ENCODE measurements at regions not wholly inside any gene's neighbourhood (a gene's known extent, or its start where the extent isn't known, plus 50 kb on each side); places are given as distances from the start of the nearest gene placed in this dataset.
A peak's percentile ranks its signal among the peaks of the same experiment; 100 is the strongest.

DNA sequence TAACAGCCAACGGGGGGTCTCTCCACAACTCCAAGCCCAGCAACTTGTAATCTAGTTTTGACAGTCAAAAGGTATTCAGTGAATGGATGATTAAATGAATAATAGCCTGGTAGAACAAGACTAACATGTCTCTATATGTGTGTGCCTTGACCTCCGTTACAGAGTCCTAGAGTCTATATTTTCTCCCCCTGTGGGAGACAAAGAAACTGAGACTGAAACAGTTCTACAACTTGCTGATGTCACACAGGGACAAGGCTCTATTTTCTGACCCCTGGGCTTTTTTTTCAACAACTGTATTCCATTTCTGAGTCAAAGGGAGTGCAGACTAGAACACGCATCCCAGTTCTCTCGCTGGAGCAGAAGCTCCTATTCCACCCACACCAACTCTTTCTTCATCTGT lies 223.6 kb upstream of the AGAP1 start:
- Histone ChIP-seq H3K9me3 (replicated peaks; ENCODE audit: low read length) (no peaks in the 10 kb centered on the region), H3K4me1 (ENCODE audit: control insufficient read depth, insufficient read depth, low read length) (peaks cover 38% of the 10 kb centered on the region), H3K27me3 (ENCODE audit: control insufficient read depth, insufficient read depth, low read length) (no peaks in the 10 kb centered on the region), H3K4me2 (ENCODE audit: low read length) (no peak overlapping the region), H3K4me3 (ENCODE audit: low read length) (no peak overlapping the region), H3K9ac (ENCODE audit: low read depth, low read length) (no peak overlapping the region), H3K36me3 (ENCODE audit: insufficient read depth, low read length) (no peaks in the 10 kb centered on the region)

GRCh38 chr2:235270956-235271355 lies 222.9 kb upstream of the AGAP1 start:
- no peak overlapping the region for H3K4me3 ChIP-seq (ENCODE audit: low read length)
- no peak overlapping the region for H3K9ac ChIP-seq (ENCODE audit: low read depth, low read length)
- no peaks in the 10 kb centered on the region for H3K36me3 ChIP-seq (ENCODE audit: insufficient read depth, low read length)
- no peak overlapping the region for H3K4me2 ChIP-seq (ENCODE audit: low read length)
- H3K27me3 ChIP-seq (ENCODE audit: control insufficient read depth, insufficient read depth, low read length): no peaks in the 10 kb centered on the region
- H3K4me1 ChIP-seq (ENCODE audit: control insufficient read depth, insufficient read depth, low read length): peaks cover 38% of the 10 kb centered on the region
- no peaks in the 10 kb centered on the region for H3K9me3 ChIP-seq (replicated peaks; ENCODE audit: low read length)

DNA sequence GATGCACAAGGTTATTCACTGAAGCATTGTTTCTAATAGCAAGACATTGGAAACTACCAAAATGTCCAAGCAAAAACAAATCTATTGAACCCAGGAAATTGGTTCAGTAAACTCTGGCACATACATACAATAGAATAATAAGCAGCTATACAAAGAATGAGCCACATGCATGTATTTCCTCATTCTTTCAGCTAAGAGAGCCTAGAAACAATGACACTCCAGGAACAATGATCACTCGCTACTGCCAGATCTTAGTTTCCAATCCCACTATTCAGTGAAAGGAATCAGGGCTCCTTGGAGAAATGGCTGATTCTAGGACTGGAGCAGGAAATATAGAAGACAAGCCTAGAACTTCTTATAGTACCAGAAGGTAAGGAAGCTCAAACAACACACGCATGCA lies 221.9 kb upstream of the AGAP1 start:
- no peaks in the 10 kb centered on the region for H3K9me3 ChIP-seq (replicated peaks; ENCODE audit: low read length)
- H3K4me2 ChIP-seq (ENCODE audit: low read length): no peak overlapping the region
- no peaks in the 10 kb centered on the region for H3K36me3 ChIP-seq (ENCODE audit: insufficient read depth, low read length)
- H3K9ac ChIP-seq (ENCODE audit: low read depth, low read length): no peak overlapping the region
- no peak overlapping the region for H3K4me3 ChIP-seq (ENCODE audit: low read length)
- H3K27me3 ChIP-seq (ENCODE audit: control insufficient read depth, insufficient read depth, low read length): no peaks in the 10 kb centered on the region
- H3K4me1 ChIP-seq (ENCODE audit: control insufficient read depth, insufficient read depth, low read length): peaks cover 37% of the 10 kb centered on the region

- peaks cover 16% of the 10 kb centered on the region for H3K4me1 ChIP-seq (ENCODE audit: control insufficient read depth, insufficient read depth, low read length)
- no peak overlapping the region for H3K4me3 ChIP-seq (ENCODE audit: low read length)
- H3K9me3 ChIP-seq (replicated peaks; ENCODE audit: low read length): no peaks in the 10 kb centered on the region
Observed at GRCh38 chr2:235274023-235274422, 219.8 kb upstream of the AGAP1 start.

GRCh38 chr2:235277485-235277884 lies 216.4 kb upstream of the AGAP1 start:
- Histone ChIP-seq H3K36me3 (ENCODE audit: insufficient read depth, low read length) (no peaks in the 10 kb centered on the region), H3K4me2 (ENCODE audit: low read length) (no peak overlapping the region), H3K4me1 (ENCODE audit: control insufficient read depth, insufficient read depth, low read length) (no peaks in the 10 kb centered on the region), H3K27me3 (ENCODE audit: control insufficient read depth, insufficient read depth, low read length) (no peaks in the 10 kb centered on the region), H3K9me3 (replicated peaks; ENCODE audit: low read length) (no peaks in the 10 kb centered on the region), H3K4me3 (ENCODE audit: low read length) (no peak overlapping the region), H3K9ac (ENCODE audit: low read depth, low read length) (no peak overlapping the region)

More at GRCh38 chr2:235274023-235274422, 219.8 kb upstream of the AGAP1 start:
- Histone ChIP-seq H3K27me3 (ENCODE audit: control insufficient read depth, insufficient read depth, low read length) (no peaks in the 10 kb centered on the region), H3K9ac (ENCODE audit: low read depth, low read length) (no peak overlapping the region), H3K36me3 (ENCODE audit: insufficient read depth, low read length) (no peaks in the 10 kb centered on the region), H3K4me2 (ENCODE audit: low read length) (no peak overlapping the region)

GRCh38 chr2:235278771-235279355 lies 215.0 kb upstream of the AGAP1 start:
- H3K4me2 ChIP-seq (ENCODE audit: low read length): no peak overlapping the region
- no peak overlapping the region for H3K9ac ChIP-seq (ENCODE audit: low read depth, low read length)
- H3K9me3 ChIP-seq (replicated peaks; ENCODE audit: low read length): no peaks in the 10 kb centered on the region
- H3K36me3 ChIP-seq (ENCODE audit: insufficient read depth, low read length): no peaks in the 10 kb centered on the region
- no peaks in the 10 kb centered on the region for H3K27me3 ChIP-seq (ENCODE audit: control insufficient read depth, insufficient read depth, low read length)
- H3K4me1 ChIP-seq (ENCODE audit: control insufficient read depth, insufficient read depth, low read length): no peaks in the 10 kb centered on the region
- H3K4me3 ChIP-seq (ENCODE audit: low read length): no peak overlapping the region

- H3K4me3 ChIP-seq (ENCODE audit: low read length): no peak overlapping the region
- no peak overlapping the region for H3K9ac ChIP-seq (ENCODE audit: low read depth, low read length)
- no peaks in the 10 kb centered on the region for H3K36me3 ChIP-seq (ENCODE audit: insufficient read depth, low read length)
- no peaks in the 10 kb centered on the region for H3K9me3 ChIP-seq (replicated peaks; ENCODE audit: low read length)
- no peaks in the 10 kb centered on the region for H3K4me1 ChIP-seq (ENCODE audit: control insufficient read depth, insufficient read depth, low read length)
- no peak overlapping the region for H3K4me2 ChIP-seq (ENCODE audit: low read length)
- H3K27me3 ChIP-seq (ENCODE audit: control insufficient read depth, insufficient read depth, low read length): no peaks in the 10 kb centered on the region
Observed at GRCh38 chr2:235279965-235280364, 213.9 kb upstream of the AGAP1 start.

GRCh38 chr2:235283246-235283645 lies 210.6 kb upstream of the AGAP1 start:
- H3K27me3 ChIP-seq (ENCODE audit: control insufficient read depth, insufficient read depth, low read length): peaks cover 8% of the 10 kb centered on the region
- H3K4me1 ChIP-seq (ENCODE audit: control insufficient read depth, insufficient read depth, low read length): no peaks in the 10 kb centered on the region
- no peaks in the 10 kb centered on the region for H3K9me3 ChIP-seq (replicated peaks; ENCODE audit: low read length)
- H3K4me3 ChIP-seq (ENCODE audit: low read length): no peak overlapping the region
- no peak overlapping the region for H3K4me2 ChIP-seq (ENCODE audit: low read length)
- no peak overlapping the region for H3K9ac ChIP-seq (ENCODE audit: low read depth, low read length)
- H3K36me3 ChIP-seq (ENCODE audit: insufficient read depth, low read length): no peaks in the 10 kb centered on the region

DNA sequence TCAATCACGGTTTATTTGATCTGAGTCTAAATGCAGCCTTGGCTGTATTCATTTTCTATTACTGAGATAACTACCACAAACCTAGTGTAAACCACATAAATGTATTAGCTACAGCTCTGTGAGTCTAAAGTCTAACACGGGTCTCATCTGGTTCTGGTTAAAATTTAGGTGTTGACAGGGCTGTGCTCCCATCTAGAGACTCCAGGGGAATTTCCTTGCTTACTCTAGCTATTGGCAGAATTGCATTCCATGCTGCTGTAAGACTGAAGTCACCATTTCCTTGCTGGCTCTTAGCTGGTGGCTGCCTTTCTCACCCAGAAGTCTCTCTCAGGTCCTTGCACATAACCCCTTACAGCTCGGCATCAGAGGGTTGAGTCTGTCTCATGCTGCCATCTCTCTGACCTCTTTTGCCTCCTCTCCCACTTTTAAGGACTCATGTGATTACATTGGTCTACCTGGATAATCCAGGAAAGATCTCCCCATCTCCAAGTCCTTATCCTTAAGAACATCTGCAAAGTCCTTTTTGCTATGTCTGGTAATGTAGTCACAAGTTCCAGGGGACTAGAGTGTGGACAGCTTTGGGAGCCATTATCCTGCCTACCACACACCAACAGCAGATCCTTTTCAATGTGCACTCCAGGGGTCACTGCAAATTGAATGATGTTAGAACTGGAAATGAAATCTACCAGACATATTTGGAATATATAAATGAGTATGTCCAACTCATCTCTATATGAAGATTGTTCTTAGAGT lies 207.0 kb upstream of the AGAP1 start:
- no peaks in the 10 kb centered on the region for H3K4me1 ChIP-seq (ENCODE audit: control insufficient read depth, insufficient read depth, low read length)
- H3K9me3 ChIP-seq (replicated peaks; ENCODE audit: low read length): no peaks in the 10 kb centered on the region
- no peak overlapping the region for H3K9ac ChIP-seq (ENCODE audit: low read depth, low read length)
- no peak overlapping the region for H3K4me2 ChIP-seq (ENCODE audit: low read length)
- no peak overlapping the region for H3K4me3 ChIP-seq (ENCODE audit: low read length)
- no peaks in the 10 kb centered on the region for H3K36me3 ChIP-seq (ENCODE audit: insufficient read depth, low read length)
- peaks cover 8% of the 10 kb centered on the region for H3K27me3 ChIP-seq (ENCODE audit: control insufficient read depth, insufficient read depth, low read length)

- peak overlapping the region; percentile 37 for H3K4me3 ChIP-seq (ENCODE audit: low read length)
- no peak overlapping the region for H3K9ac ChIP-seq (ENCODE audit: low read depth, low read length)
- H3K9me3 ChIP-seq (replicated peaks; ENCODE audit: low read length): no peaks in the 10 kb centered on the region
- H3K4me1 ChIP-seq (ENCODE audit: control insufficient read depth, insufficient read depth, low read length): no peaks in the 10 kb centered on the region
- peaks cover 12% of the 10 kb centered on the region for H3K27me3 ChIP-seq (ENCODE audit: control insufficient read depth, insufficient read depth, low read length)
- peak overlapping the region; percentile 41 for H3K4me2 ChIP-seq (ENCODE audit: low read length)
- H3K36me3 ChIP-seq (ENCODE audit: insufficient read depth, low read length): no peaks in the 10 kb centered on the region
Observed at GRCh38 chr2:235287375-235287733, 206.5 kb upstream of the AGAP1 start.

DNA sequence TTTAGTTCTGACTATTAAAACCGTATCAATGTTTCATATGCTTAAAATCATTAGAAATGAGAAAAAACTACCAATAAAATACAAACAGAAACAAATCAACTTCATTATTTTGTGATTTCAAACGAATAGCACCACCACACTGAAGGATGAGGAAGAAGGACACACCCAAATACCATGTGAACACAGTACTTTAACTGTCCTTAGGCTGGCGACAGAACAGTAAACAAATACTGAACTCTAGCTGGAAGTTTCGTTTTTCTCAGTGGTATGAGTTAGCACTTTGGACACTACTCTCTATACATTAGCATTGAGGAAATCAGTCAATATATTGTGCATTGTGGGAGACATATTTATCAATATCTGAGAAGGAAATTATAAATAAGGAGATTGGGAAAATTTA lies 202.4 kb upstream of the AGAP1 start:
- H3K9ac ChIP-seq (ENCODE audit: low read depth, low read length): no peak overlapping the region
- no peak overlapping the region for H3K4me3 ChIP-seq (ENCODE audit: low read length)
- no peaks in the 10 kb centered on the region for H3K4me1 ChIP-seq (ENCODE audit: control insufficient read depth, insufficient read depth, low read length)
- no peaks in the 10 kb centered on the region for H3K36me3 ChIP-seq (ENCODE audit: insufficient read depth, low read length)
- H3K4me2 ChIP-seq (ENCODE audit: low read length): no peak overlapping the region
- H3K27me3 ChIP-seq (ENCODE audit: control insufficient read depth, insufficient read depth, low read length): peaks cover 9% of the 10 kb centered on the region
- H3K9me3 ChIP-seq (replicated peaks; ENCODE audit: low read length): no peaks in the 10 kb centered on the region

DNA sequence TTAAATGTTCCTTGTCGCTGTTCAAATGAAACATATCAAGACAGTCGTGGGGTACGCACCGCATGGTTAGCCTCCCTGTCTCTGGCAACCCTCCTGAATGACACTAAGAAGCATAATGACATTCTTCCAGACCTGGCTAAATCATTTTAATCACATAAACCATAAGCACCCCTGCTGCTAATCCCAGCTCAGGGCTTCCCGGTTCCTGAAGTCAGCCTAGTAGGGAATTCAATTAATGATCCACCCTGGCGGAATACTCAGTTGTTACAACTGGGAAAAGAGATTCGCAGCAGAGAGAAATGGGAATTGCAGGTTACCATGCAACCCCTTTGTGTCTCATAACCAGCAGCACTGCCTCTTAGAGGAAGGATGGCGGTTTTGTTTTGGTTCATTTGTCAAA lies 200.8 kb upstream of the AGAP1 start:
- Histone ChIP-seq H3K36me3 (ENCODE audit: insufficient read depth, low read length) (no peaks in the 10 kb centered on the region), H3K4me3 (ENCODE audit: low read length) (no peak overlapping the region), H3K9me3 (replicated peaks; ENCODE audit: low read length) (no peaks in the 10 kb centered on the region), H3K4me1 (ENCODE audit: control insufficient read depth, insufficient read depth, low read length) (no peaks in the 10 kb centered on the region), H3K4me2 (ENCODE audit: low read length) (no peak overlapping the region), H3K27me3 (ENCODE audit: control insufficient read depth, insufficient read depth, low read length) (peaks cover 9% of the 10 kb centered on the region), H3K9ac (ENCODE audit: low read depth, low read length) (no peak overlapping the region)
